ENCODE measurements at regions not wholly inside any gene's neighbourhood (a gene's known extent, or its start where the extent isn't known, plus 50 kb on each side); places are given as distances from the start of the nearest gene placed in this dataset.

GRCh38 chr2:204012072-204012653 lies 75.6 kb downstream of the ICOS start:
- ATAC-seq (no peak), DNase-seq (ENCODE audit: low spot score) (no peak)
- Mint-ChIP-seq H3K9me3 (peaks cover 9% of the 10 kb centered on the region), H3K4me3 (no peak overlapping the region), H3K27ac (peak overlapping the region in 1 of 2 donors; percentile 19), H3K36me3 (peaks cover 19% of the 10 kb centered on the region), H3K4me1 (ENCODE audit: low read depth in 2 of 2) (peaks cover 28 to 39% of the 10 kb centered on the region in 2 donors), H3K27me3 (peaks cover 6 to 9% of the 10 kb centered on the region in 2 donors)

- Mint-ChIP-seq H3K36me3 (peaks cover 14% of the 10 kb centered on the region), H3K27me3 (peaks cover 6 to 9% of the 10 kb centered on the region in 2 donors), H3K27ac (peak overlapping the region; percentile 81 to 88), H3K4me3 (peak overlapping the region; percentile 43), H3K9me3 (peaks cover 5% of the 10 kb centered on the region), H3K4me1 (ENCODE audit: low read depth in 2 of 2) (peaks cover 35 to 58% of the 10 kb centered on the region in 2 donors)
- no peak for DNase-seq (ENCODE audit: low spot score)
- peak; percentile 63 to 71 for ATAC-seq
Observed at GRCh38 chr2:204015118-204015843, 78.7 kb downstream of the ICOS start.

GRCh38 chr2:204018717-204019116 lies 82.2 kb downstream of the ICOS start:
- Mint-ChIP-seq H3K36me3 (peaks cover 12% of the 10 kb centered on the region), H3K4me1 (ENCODE audit: low read depth in 2 of 2) (peaks cover 33 to 62% of the 10 kb centered on the region in 2 donors), H3K27ac (peak overlapping the region; percentile 77 to 86), H3K27me3 (peaks cover 0 to 7% of the 10 kb centered on the region in 2 donors), H3K9me3 (peaks cover 5% of the 10 kb centered on the region), H3K4me3 (no peak overlapping the region)
- ATAC-seq (no peak), DNase-seq (ENCODE audit: low spot score) (no peak)

- Mint-ChIP-seq H3K36me3 (peaks cover 12% of the 10 kb centered on the region), H3K4me3 (peak overlapping the region; percentile 75), H3K9me3 (peaks cover 5% of the 10 kb centered on the region), H3K27me3 (peaks cover 0 to 5% of the 10 kb centered on the region in 2 donors), H3K4me1 (ENCODE audit: low read depth in 2 of 2) (peaks cover 25 to 60% of the 10 kb centered on the region in 2 donors), H3K27ac (peak overlapping the region; percentile 77 to 86)
- DNase-seq (ENCODE audit: low spot score) (peak; percentile 66), ATAC-seq (peak; percentile 86 to 87)
Observed at GRCh38 chr2:204019572-204020501, 83.3 kb downstream of the ICOS start.

- ATAC-seq (no peak), DNase-seq (ENCODE audit: low spot score) (no peak)
- Mint-ChIP-seq H3K36me3 (peaks cover 12% of the 10 kb centered on the region), H3K4me3 (no peak overlapping the region), H3K27me3 (peaks cover 3 to 7% of the 10 kb centered on the region in 2 donors), H3K27ac (peak overlapping the region in 1 of 2 donors; percentile 50), H3K4me1 (ENCODE audit: low read depth in 2 of 2) (peaks cover 16 to 53% of the 10 kb centered on the region in 2 donors), H3K9me3 (peaks cover 5% of the 10 kb centered on the region)
Observed at GRCh38 chr2:204021290-204022081, 84.9 kb downstream of the ICOS start.

GRCh38 chr2:204022550-204022949 lies 86.0 kb downstream of the ICOS start:
- ATAC-seq (no peak), DNase-seq (ENCODE audit: low spot score) (no peak)
- peak overlapping the region; percentile 33 for H3K4me3 Mint-ChIP-seq
- peaks cover 5% of the 10 kb centered on the region for H3K9me3 Mint-ChIP-seq
- H3K27ac Mint-ChIP-seq = peak overlapping the region; percentile 50 to 75
- H3K36me3 Mint-ChIP-seq = peaks cover 11% of the 10 kb centered on the region
- H3K4me1 Mint-ChIP-seq (ENCODE audit: low read depth in 2 of 2) = peaks cover 16 to 55% of the 10 kb centered on the region in 2 donors
- H3K27me3 Mint-ChIP-seq = peaks cover 3 to 7% of the 10 kb centered on the region in 2 donors

GRCh38 chr2:204023088-204023487 lies 86.5 kb downstream of the ICOS start:
- no peaks in the 10 kb centered on the region for H3K9me3 Mint-ChIP-seq
- no peak for ATAC-seq
- peak overlapping the region; percentile 50 to 75 for H3K27ac Mint-ChIP-seq
- DNase-seq (ENCODE audit: low spot score) = no peak
- peaks cover 3 to 7% of the 10 kb centered on the region in 2 donors for H3K27me3 Mint-ChIP-seq
- H3K4me3 Mint-ChIP-seq = peak overlapping the region; percentile 33
- peaks cover 16 to 50% of the 10 kb centered on the region in 2 donors for H3K4me1 Mint-ChIP-seq (ENCODE audit: low read depth in 2 of 2)
- peaks cover 6% of the 10 kb centered on the region for H3K36me3 Mint-ChIP-seq

- Mint-ChIP-seq H3K36me3 (peaks cover under 1% of the 10 kb centered on the region), H3K4me1 (ENCODE audit: low read depth in 2 of 2) (peaks cover 12 to 39% of the 10 kb centered on the region in 2 donors), H3K27me3 (peaks cover 0 to 7% of the 10 kb centered on the region in 2 donors), H3K4me3 (no peak overlapping the region), H3K27ac (peak overlapping the region in 1 of 2 donors; percentile 10), H3K9me3 (no peaks in the 10 kb centered on the region)
- DNase-seq (ENCODE audit: low spot score) (no peak), ATAC-seq (no peak)
Observed at GRCh38 chr2:204024503-204024902, 87.9 kb downstream of the ICOS start.

- no peak overlapping the region for H3K27ac Mint-ChIP-seq
- no peak for ATAC-seq
Observed at GRCh38 chr2:204024906-204025475, 88.4 kb downstream of the ICOS start.

GRCh38 chr2:204026294-204026693 lies 89.7 kb downstream of the ICOS start:
- H3K4me3 Mint-ChIP-seq = no peak overlapping the region
- DNase-seq (ENCODE audit: low spot score) (no peak), ATAC-seq (no peak)
- no peaks in the 10 kb centered on the region for H3K9me3 Mint-ChIP-seq
- H3K27ac Mint-ChIP-seq = peak overlapping the region in 1 of 2 donors; percentile 10
- H3K27me3 Mint-ChIP-seq = peaks cover 0 to 7% of the 10 kb centered on the region in 2 donors
- peaks cover 6 to 32% of the 10 kb centered on the region in 2 donors for H3K4me1 Mint-ChIP-seq (ENCODE audit: low read depth in 2 of 2)
- no peaks in the 10 kb centered on the region for H3K36me3 Mint-ChIP-seq

More at GRCh38 chr2:204024906-204025475, 88.4 kb downstream of the ICOS start:
- Mint-ChIP-seq H3K27me3 (peaks cover 0 to 7% of the 10 kb centered on the region in 2 donors), H3K36me3 (no peaks in the 10 kb centered on the region), H3K9me3 (no peaks in the 10 kb centered on the region), H3K4me3 (no peak overlapping the region), H3K4me1 (ENCODE audit: low read depth in 2 of 2) (peaks cover 7 to 34% of the 10 kb centered on the region in 2 donors)
- no peak for DNase-seq (ENCODE audit: low spot score)

GRCh38 chr2:204027091-204027490 lies 90.5 kb downstream of the ICOS start:
- Mint-ChIP-seq H3K4me3 (no peak overlapping the region), H3K27ac (no peak overlapping the region), H3K27me3 (peaks cover 0 to 7% of the 10 kb centered on the region in 2 donors), H3K4me1 (ENCODE audit: low read depth in 2 of 2) (peaks cover 6 to 32% of the 10 kb centered on the region in 2 donors), H3K36me3 (no peaks in the 10 kb centered on the region), H3K9me3 (no peaks in the 10 kb centered on the region)
- DNase-seq (ENCODE audit: low spot score) (no peak), ATAC-seq (peak in 1 of 2 donors; percentile 85)

GRCh38 chr2:204030322-204030721 lies 93.8 kb downstream of the ICOS start:
- Mint-ChIP-seq H3K27me3 (peaks cover 0 to 7% of the 10 kb centered on the region in 2 donors), H3K4me3 (no peak overlapping the region), H3K4me1 (ENCODE audit: low read depth in 2 of 2) (peaks cover 0 to 15% of the 10 kb centered on the region in 2 donors), H3K36me3 (no peaks in the 10 kb centered on the region), H3K9me3 (no peaks in the 10 kb centered on the region), H3K27ac (no peak overlapping the region)
- DNase-seq (ENCODE audit: low spot score) (no peak), ATAC-seq (no peak)
